PFSK-1 (cell line): ENCODE measurements at regions not wholly inside any gene's neighbourhood (a gene's known extent, or its start where the extent isn't known, plus 50 kb on each side); places are given as distances from the start of the nearest gene placed in this dataset.

ENCODE experiments used
- POLR2AphosphoS5 ChIP-seq: IDR thresholded peaks from 2 replicates; pipeline ENCODE4 v1.6.1; 2012; ENCODE audit warnings: low read depth, mild to moderate bottlenecking, control low read depth, low read length, moderate library complexity
- TF ChIP-seq, protein P1 (sequence below), 2 experiments: IDR thresholded peaks; 2 replicates each; pipeline versions ENCODE4 v1.6.1 to v1.8.0; 2011 to 2012; ENCODE audit warnings: low read depth in 2 of 2, low read length in 2 of 2, control low read depth in 1 of 2, inconsistent platforms in 1 of 2, mild to moderate bottlenecking in 1 of 2, moderate library complexity in 1 of 2; ENCODE audit not compliant: insufficient read depth in 1 of 2

DNA sequence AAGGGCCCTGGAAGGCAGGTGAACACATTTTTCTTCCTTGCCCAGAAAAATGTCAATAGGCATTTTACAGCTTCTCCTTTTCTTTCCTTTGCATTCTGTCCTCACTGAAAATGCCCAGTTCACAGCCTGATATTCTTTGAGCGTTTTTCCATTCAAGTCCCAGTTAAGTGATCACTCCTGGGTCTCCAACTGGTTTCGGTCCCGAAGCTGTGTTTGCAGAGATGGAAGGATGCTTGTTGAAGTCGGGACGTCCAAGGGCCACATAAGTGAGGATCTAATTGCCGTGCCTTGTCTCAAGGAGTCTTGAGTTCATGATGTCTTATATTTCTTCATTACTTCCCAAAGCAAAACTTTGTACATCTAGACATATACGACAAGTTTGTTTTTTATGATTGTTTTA is 208.7 kb upstream of the PRKCQ start:
- TF ChIP-seq POLR2AphosphoS5, result no peak
- TF ChIP-seq, protein P1, sequence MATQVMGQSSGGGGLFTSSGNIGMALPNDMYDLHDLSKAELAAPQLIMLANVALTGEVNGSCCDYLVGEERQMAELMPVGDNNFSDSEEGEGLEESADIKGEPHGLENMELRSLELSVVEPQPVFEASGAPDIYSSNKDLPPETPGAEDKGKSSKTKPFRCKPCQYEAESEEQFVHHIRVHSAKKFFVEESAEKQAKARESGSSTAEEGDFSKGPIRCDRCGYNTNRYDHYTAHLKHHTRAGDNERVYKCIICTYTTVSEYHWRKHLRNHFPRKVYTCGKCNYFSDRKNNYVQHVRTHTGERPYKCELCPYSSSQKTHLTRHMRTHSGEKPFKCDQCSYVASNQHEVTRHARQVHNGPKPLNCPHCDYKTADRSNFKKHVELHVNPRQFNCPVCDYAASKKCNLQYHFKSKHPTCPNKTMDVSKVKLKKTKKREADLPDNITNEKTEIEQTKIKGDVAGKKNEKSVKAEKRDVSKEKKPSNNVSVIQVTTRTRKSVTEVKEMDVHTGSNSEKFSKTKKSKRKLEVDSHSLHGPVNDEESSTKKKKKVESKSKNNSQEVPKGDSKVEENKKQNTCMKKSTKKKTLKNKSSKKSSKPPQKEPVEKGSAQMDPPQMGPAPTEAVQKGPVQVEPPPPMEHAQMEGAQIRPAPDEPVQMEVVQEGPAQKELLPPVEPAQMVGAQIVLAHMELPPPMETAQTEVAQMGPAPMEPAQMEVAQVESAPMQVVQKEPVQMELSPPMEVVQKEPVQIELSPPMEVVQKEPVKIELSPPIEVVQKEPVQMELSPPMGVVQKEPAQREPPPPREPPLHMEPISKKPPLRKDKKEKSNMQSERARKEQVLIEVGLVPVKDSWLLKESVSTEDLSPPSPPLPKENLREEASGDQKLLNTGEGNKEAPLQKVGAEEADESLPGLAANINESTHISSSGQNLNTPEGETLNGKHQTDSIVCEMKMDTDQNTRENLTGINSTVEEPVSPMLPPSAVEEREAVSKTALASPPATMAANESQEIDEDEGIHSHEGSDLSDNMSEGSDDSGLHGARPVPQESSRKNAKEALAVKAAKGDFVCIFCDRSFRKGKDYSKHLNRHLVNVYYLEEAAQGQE (IDR thresholded peaks at IDR 0.05; ENCODE audit: insufficient read depth in 1 of 2, low read depth in 2 of 2, low read length in 2 of 2), result no peak
